GM12865 (cell line): ENCODE measurements at regions not wholly inside any gene's neighbourhood (a gene's known extent, or its start where the extent isn't known, plus 50 kb on each side); places are given as distances from the start of the nearest gene placed in this dataset.

Source experiments
- DNase-seq: peaks from one replicate; pipeline ENCODE4 v3.0.0; 2010; ENCODE audit warnings: low read depth
- H3K4me3 ChIP-seq: 2 replicates; pipeline ENCODE4 v1.5.1; 2011; ENCODE audit warnings: mild to moderate bottlenecking, low read depth, low read length, control low read depth
- TF ChIP-seq, protein P1 (sequence below): IDR thresholded peaks from 2 replicates; pipeline ENCODE4 v1.5.1; 2011; ENCODE audit warnings: low read length, control low read depth, low read depth, inconsistent platforms; ENCODE audit not compliant: insufficient read depth; ENCODE audit errors: missing control alignments

DNA sequence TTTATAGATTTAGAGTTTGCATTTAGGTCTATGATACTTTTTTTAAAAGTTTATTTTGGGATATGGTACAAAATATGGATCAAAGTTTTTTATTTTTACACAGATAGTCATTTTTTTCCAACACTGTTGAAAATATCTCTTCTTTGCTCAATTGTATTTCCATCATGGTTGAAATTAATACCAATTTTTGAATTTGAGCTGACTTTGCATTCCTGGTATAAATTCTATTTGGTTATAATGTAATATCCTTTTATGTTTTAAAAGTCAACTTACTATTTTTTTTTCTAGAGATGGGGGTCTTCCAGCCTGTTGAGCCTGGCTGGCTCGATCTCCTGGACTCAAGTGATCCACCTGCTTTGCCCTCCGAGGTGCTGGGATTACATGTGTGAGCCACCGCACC lies 620.1 kb downstream of the OLFM4 start:
- no peak overlapping the region for H3K4me3 ChIP-seq
- no peak for DNase-seq
- TF ChIP-seq, protein P1, sequence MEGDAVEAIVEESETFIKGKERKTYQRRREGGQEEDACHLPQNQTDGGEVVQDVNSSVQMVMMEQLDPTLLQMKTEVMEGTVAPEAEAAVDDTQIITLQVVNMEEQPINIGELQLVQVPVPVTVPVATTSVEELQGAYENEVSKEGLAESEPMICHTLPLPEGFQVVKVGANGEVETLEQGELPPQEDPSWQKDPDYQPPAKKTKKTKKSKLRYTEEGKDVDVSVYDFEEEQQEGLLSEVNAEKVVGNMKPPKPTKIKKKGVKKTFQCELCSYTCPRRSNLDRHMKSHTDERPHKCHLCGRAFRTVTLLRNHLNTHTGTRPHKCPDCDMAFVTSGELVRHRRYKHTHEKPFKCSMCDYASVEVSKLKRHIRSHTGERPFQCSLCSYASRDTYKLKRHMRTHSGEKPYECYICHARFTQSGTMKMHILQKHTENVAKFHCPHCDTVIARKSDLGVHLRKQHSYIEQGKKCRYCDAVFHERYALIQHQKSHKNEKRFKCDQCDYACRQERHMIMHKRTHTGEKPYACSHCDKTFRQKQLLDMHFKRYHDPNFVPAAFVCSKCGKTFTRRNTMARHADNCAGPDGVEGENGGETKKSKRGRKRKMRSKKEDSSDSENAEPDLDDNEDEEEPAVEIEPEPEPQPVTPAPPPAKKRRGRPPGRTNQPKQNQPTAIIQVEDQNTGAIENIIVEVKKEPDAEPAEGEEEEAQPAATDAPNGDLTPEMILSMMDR = no peak

DNA sequence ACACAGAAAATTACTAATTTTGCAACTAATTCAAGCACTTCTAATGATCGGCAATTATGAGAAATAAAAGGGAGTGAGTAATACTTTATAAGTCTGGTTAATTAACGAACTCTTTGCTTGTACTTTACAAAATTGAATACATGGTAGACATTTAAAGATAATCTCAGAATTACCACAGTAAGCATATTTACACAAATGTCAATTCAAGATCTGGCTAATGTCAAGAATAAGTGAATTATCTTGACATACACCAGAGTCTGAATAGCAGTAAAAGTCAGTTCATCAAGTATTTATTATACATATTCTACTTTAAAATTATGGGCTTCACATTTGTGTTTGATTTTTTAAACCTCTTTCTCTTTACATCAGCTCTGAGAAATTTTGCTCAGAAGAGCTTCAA lies 643.4 kb downstream of the OLFM4 start:
- no peak overlapping the region for H3K4me3 ChIP-seq
- TF ChIP-seq, protein P1 = no peak
- no peak for DNase-seq

DNA sequence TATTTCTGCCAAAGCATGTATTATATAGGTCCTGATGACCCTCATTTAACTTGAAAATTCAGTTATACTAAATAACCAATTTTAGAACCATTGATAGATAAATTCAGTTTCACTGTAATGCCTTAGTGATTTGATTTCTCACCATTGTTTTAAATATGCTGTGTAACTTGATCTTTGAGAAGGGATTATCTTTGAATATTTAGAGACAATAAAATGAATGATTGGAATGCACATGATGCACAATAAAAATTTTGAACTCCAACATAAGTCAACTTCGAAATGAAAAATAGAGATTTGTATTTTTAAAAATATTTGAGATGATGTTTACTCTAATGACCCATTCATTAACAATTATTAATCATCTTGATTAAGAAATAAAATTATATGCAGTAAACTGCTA lies 654.5 kb downstream of the OLFM4 start:
- H3K4me3 ChIP-seq = no peak overlapping the region

DNA sequence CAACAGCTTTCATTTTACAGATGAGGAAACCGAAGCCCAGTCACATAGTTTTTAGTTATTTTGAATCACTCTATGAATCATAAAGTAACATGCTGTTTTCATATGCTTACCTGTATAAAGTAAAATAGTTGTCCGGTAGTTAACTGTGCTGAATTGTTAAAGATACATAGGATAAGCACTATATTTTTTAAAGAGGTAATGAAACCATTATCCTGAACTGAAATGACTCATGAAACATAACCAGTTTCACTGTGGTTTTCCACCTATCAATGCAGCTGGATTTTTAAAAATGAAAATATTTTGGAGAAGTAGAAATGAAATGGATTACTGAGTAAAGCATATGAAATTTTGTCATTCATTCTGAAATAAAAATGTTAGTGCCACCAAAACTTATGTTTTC lies 655.0 kb downstream of the OLFM4 start:
- DNase-seq = no peak
- H3K4me3 ChIP-seq = no peak overlapping the region
- TF ChIP-seq, protein P1 = no peak

More for the DNA sequence above, 654.5 kb downstream of the OLFM4 start:
- no peak for DNase-seq
- TF ChIP-seq, protein P1 = no peak

DNA sequence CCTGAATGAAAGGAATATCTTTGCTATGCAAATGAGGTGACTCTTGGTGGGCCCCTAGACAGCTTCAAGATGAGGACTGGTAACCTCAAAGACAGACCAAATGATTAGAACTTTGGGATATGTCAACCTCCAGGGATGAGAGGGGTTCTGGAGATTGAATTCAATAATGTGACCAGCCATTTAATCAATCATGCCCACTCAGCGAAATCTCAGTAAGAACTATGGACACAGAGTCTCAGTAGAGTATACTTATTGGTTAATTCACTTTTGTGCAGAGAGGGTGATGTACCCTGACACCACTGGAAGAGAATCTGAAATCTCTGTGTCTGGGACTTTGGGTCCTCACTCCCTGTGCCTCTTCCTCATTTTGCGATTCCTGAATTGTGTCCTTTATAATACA lies 662.8 kb downstream of the OLFM4 start:
- H3K4me3 ChIP-seq = no peak overlapping the region
- DNase-seq = no peak
- TF ChIP-seq, protein P1 = no peak

DNA sequence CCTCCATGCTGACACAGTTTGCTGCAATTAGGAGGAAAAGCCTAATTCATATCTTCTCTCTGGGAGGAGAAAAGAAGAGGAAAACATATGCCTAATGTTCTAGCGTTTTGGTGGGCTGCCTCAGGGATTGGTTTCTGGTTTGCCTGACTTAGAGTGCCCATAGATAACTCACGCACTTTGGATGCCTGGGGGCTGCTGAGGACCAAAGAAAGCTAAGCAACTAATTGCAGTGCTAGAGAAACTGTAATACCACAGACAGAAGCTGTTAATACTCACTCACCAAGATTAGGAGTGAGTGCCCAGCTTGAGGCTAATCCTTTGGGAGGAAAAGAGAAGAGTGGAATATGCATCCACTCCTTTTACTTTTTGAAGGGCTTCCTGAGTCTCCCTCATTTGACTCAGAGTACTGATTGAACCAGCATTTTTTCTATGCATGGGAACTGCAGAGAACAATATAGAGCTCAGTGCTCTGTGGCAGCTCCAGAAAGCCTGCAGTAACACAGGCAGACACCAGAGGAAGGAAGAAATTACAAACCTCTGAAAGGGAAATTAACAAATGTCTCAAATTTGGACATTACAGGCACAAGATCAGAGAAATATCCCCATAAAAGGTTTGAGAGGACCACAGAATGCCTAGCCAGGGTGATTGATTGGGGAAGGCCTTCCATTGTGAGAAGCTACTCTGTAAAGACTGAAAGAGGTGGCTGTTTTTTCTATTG lies 666.4 kb downstream of the OLFM4 start:
- TF ChIP-seq, protein P1 = no peak
- H3K4me3 ChIP-seq = no peak overlapping the region
- DNase-seq = no peak

DNA sequence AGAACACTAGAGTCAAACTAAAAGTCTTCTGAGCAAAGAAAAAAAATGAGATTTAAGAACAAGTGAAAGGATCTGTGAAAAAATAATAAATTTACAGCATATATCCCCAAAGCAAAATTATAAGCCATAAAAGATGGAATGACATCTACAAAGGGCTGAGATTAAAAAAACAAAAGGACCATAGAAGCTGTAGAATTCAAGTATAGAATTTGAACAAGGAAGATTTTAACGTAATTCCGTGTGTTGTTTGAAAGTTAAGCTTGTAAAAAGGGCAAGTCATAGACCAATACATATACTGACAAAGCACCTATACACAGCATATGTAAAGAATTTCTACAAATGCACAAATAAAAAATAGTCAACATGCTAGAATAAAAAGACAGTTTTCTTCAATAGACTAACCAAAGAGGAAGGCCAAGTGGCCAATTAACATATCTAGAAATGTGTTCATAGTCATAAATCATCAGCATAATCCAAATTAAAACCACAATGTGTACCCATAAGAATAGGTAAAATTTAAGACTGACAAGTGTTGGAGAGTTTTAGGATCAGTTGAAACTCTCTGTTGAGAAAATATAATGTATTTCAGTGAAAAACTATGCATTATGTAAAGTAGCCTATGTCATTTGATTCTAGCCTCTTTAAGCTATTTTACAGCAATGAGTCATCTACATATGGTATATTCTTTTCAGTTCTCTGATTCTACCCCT lies 674.9 kb downstream of the OLFM4 start:
- TF ChIP-seq, protein P1 = no peak
- H3K4me3 ChIP-seq = no peak overlapping the region
- DNase-seq = no peak
